Brain microvascular endothelial cell (primary cell): ENCODE measurements at regions not wholly inside any gene's neighbourhood (a gene's known extent, or its start where the extent isn't known, plus 50 kb on each side); places are given as distances from the start of the nearest gene placed in this dataset.
A peak's percentile ranks its signal among the peaks of the same experiment; 100 is the strongest.

ENCODE experiments used
- DNase-seq: peaks from one replicate; pipeline ENCODE4 v3.0.0-alpha.2; 2020
- H3K27ac ChIP-seq: fragments of 250-450 bp; sonication (Bioruptor Pico); 2 replicates; pipeline ENCODE4 v1.5.1; 2020; ENCODE audit warnings: mild to moderate bottlenecking, moderate library complexity
- H3K27me3 ChIP-seq: fragments of 250-450 bp; sonication (Bioruptor Pico); replicated peaks from 2 replicates; pipeline ENCODE4 v1.5.1; 2020; ENCODE audit warnings: mild to moderate bottlenecking
- H3K36me3 ChIP-seq: fragments of 250-450 bp; sonication (Bioruptor Pico); replicated peaks from 2 replicates; pipeline ENCODE4 v1.5.1; 2020; ENCODE audit warnings: mild to moderate bottlenecking
- H3K4me3 ChIP-seq: 2 replicates; pipeline ENCODE4 v1.5.1; 2011; ENCODE audit warnings: low read depth, mild to moderate bottlenecking, control low read depth, low read length, moderate library complexity
- in situ Hi-C: cut with HindIII; loops from 2 replicates; pipeline ENCODE4 v1.10.0; 2017; ENCODE audit warnings: low sequenced_read_pairs, low pct_ligation_motif_present
- TF ChIP-seq, protein P1 (sequence below): IDR thresholded peaks from 2 replicates; pipeline ENCODE4 v1.5.1; 2011; ENCODE audit warnings: low read depth, mild to moderate bottlenecking, moderate library complexity, low read length, control low read depth, inconsistent platforms; ENCODE audit errors: missing control alignments

DNA sequence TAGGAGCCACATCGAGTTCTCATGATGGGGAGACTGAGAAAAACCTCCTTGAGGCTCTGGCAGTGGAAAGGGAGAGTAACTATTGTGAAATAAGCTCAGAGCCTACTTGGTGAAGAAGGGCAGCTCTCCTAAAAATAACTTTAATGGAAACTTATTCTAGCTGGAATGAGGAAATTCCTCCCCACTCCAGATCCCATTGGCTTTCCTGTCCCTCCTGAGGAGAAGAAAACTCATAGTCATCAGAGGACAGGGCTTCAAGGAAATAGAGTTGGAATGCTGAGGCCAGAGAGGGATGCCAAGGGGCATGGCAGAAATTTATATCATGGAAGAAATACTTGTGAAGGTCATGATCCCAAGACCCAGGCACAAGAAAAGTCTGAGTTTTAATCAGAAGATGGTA lies 70.7 kb upstream of the TAPT1 start:
- TF ChIP-seq, protein P1, sequence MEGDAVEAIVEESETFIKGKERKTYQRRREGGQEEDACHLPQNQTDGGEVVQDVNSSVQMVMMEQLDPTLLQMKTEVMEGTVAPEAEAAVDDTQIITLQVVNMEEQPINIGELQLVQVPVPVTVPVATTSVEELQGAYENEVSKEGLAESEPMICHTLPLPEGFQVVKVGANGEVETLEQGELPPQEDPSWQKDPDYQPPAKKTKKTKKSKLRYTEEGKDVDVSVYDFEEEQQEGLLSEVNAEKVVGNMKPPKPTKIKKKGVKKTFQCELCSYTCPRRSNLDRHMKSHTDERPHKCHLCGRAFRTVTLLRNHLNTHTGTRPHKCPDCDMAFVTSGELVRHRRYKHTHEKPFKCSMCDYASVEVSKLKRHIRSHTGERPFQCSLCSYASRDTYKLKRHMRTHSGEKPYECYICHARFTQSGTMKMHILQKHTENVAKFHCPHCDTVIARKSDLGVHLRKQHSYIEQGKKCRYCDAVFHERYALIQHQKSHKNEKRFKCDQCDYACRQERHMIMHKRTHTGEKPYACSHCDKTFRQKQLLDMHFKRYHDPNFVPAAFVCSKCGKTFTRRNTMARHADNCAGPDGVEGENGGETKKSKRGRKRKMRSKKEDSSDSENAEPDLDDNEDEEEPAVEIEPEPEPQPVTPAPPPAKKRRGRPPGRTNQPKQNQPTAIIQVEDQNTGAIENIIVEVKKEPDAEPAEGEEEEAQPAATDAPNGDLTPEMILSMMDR = no peak
- no peak overlapping the region for H3K4me3 ChIP-seq
- no peaks in the 10 kb centered on the region for H3K36me3 ChIP-seq
- in situ Hi-C loops = no loop called here
- no peaks in the 10 kb centered on the region for H3K27me3 ChIP-seq
- no peak for DNase-seq
- H3K27ac ChIP-seq = no peak overlapping the region

DNA sequence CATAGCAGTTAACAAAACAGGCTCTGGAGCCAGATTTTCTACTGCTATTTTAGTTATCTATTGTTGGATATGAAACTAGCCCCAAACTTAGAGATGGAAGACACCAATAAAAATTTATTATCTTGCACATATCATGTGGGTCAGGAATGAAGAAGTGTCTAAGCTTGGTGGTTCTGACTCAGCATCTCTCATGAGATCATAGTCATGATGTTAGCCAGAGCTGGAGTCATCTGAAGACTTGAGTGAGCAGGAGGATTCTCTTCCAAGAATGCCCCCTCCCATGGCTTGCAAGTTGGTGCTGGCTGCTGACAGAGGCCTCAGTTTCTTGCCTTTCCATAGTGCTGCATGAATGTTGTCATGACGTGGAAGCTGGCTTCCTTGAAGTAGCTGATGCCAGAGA lies 68.2 kb upstream of the TAPT1 start:
- TF ChIP-seq, protein P1 = no peak
- DNase-seq = peak; percentile 29
- Histone ChIP-seq H3K4me3 (no peak overlapping the region), H3K27ac (no peak overlapping the region), H3K27me3 (no peaks in the 10 kb centered on the region), H3K36me3 (no peaks in the 10 kb centered on the region)
- in situ Hi-C loops = no loop called here

DNA sequence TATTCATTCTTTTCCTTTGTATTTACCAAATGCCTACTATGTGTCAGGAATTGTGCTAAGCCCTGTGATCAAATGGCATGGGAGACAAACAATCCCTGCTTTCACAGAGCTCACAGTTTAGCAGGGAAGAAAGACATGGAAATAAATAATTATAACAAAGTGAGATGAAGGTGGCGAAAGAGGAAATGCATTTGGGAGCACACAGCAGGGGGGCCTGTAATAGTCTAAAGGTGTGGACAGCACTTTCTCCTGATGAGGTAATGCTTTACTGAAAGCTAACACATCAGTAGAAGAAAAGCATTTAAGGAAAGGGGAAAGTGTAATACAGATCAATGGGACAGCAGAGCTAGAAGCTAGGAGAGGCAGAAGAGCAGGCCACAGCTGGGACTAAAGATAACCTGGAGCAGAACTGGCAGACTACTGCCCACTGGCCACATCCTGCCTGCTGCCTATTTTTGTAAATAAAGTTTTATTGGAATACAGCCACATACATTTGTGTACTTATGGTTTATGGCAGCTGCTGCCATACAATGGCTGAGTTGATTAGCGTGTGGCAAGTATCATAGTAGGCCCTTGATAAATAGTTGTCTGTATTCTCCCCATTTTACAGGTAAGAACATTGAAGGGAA lies 67.1 kb upstream of the TAPT1 start:
- in situ Hi-C loops = no loop called here

DNA sequence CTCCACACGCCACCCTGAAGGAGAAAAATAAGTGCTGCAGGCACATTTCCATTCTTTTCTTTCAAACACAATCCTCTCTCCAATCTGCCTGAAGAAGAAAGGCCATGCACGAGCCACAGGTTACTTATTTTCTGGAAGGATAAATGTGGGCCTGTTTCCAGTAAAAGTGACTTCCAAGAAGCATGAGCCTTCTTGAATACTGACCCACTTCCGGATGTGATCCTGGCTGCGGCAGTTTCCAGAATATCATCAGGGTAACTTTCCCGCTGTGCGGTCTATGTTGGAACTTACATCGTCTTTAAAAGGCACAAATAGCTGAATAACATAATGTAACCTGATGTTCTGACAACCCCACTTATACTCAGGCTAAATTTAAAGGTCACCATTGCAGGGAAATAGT lies 66.3 kb upstream of the TAPT1 start:
- TF ChIP-seq, protein P1 = no peak
- no peak for DNase-seq
- no peak overlapping the region for H3K4me3 ChIP-seq
- in situ Hi-C loops = no loop called here
- H3K36me3 ChIP-seq = no peaks in the 10 kb centered on the region
- H3K27ac ChIP-seq = no peak overlapping the region
- H3K27me3 ChIP-seq = no peaks in the 10 kb centered on the region

More for the DNA sequence above, 67.1 kb upstream of the TAPT1 start:
- no peak for DNase-seq
- no peaks in the 10 kb centered on the region for H3K27me3 ChIP-seq
- TF ChIP-seq, protein P1 = no peak
- H3K27ac ChIP-seq = no peak overlapping the region
- no peak overlapping the region for H3K4me3 ChIP-seq
- no peaks in the 10 kb centered on the region for H3K36me3 ChIP-seq

DNA sequence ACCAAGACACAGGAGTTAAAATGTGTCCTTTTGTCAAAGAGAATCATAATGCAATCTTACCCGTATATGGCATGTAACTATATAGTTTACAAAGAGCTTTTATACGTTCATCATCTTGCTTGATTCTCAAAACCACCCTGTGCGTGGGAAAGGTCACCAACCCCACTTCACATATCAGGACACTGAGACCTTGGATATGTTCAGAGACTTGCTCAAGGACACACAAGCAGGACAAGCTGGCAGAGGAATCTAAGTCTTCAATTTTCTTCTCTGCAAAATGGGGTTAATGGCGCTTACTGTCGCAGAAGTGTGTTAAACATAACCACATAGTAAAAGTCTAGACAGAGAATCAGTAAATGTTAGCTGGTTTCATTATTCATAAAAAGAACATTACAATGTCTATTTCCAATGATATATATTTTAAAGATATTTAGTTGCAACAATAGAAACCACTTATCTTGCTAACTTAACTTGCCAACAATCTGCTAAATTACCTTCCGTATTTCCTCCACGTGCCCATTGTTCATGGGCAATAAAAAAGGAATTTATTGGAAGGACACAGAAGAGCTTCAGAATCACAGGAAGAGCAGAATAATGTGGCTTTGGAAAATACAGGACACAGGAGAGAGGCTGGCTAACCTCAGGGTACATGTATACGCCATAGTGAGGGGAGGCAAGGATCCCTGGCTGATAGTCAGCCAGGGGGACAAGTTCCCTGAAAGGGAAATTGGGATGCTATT lies 64.6 kb upstream of the TAPT1 start:
- Histone ChIP-seq H3K4me3 (no peak overlapping the region), H3K36me3 (no peaks in the 10 kb centered on the region), H3K27ac (no peak overlapping the region), H3K27me3 (no peaks in the 10 kb centered on the region)
- DNase-seq = no peak
- TF ChIP-seq, protein P1 = no peak
- in situ Hi-C loops = no loop called here
